ENCODE measurements at regions not wholly inside any gene's neighbourhood (a gene's known extent, or its start where the extent isn't known, plus 50 kb on each side); places are given as distances from the start of the nearest gene placed in this dataset.
A peak's percentile ranks its signal among the peaks of the same experiment; 100 is the strongest.
"Not testable (repeated sequence)": the region's sequence is repeated elsewhere in the genome, so short reads cannot be mapped to it uniquely, and the experiment has no call there.

DNA sequence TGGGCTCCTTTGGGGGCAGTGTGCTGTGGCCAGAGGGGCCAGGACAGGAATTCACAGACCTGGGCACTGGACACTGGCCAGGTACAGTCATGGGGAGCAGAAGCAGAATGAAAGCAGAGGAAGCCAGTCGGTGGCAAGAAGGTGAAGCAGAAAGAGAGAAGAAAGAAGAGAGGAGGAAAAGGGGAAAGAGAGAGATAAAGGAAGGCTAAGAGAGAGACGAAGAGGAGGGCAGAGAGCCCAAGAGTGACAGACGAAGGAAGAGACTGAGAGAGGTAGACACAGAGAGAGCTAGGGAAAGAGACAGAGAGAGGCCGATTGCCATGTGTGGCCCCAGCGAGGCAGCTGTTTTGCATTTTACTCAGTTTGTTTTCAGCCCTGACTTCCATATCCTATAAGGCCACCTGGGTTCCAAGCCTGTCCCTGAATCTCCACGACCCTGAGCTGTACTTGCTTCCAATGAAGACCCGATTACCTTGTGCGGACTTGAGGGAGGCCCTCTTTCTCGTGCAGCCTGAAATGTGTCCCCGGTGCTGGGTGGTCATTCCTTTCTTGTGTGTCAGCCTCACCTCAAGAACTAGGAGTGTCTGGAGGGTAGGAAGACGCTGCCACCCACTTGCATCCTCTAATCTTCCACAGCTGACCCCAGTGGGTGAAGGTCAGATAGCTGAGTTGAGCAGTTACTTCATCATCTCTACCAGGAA lies 73.9 kb downstream of the LSM3 start:
- no peak for DNase-seq (ENCODE audit: low read depth, low spot score)

GRCh38 chr3:14253022-14253706 lies 74.5 kb downstream of the LSM3 start:
- no peak for DNase-seq (ENCODE audit: low read depth, low spot score)

DNA sequence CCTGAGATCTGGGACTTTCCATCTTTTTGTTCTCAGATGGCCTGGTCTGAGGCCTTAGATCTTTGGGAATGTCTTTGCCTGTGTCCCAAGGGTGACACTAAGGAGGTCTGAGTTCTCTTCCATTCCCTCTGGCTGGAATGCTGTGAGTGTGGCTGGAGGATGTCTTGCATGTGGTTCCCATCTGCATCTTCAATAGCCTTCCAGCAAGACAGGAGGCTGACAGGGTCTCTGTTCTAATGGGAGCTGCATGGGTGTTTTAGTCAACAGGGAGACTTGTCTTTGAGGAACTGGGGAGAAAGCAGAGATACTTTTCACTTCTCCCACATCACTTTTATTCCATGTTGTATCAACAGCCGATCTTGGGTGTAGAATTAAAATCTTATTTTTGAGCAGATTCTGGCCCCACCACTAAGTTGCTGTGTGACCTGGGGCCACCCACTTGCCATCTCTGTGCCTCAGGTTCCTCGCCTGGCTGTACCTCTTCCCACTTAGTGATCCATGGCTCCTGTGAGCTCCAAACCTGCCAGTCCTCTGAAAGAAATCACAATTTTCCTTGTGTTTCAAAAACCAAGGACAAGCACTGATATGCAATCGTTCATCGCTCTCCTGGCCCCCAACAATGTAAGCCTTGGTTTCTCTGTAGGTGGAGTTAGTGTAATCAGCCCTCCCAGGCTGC lies 75.2 kb downstream of the LSM3 start:
- no peak for DNase-seq (ENCODE audit: low read depth, low spot score)

DNA sequence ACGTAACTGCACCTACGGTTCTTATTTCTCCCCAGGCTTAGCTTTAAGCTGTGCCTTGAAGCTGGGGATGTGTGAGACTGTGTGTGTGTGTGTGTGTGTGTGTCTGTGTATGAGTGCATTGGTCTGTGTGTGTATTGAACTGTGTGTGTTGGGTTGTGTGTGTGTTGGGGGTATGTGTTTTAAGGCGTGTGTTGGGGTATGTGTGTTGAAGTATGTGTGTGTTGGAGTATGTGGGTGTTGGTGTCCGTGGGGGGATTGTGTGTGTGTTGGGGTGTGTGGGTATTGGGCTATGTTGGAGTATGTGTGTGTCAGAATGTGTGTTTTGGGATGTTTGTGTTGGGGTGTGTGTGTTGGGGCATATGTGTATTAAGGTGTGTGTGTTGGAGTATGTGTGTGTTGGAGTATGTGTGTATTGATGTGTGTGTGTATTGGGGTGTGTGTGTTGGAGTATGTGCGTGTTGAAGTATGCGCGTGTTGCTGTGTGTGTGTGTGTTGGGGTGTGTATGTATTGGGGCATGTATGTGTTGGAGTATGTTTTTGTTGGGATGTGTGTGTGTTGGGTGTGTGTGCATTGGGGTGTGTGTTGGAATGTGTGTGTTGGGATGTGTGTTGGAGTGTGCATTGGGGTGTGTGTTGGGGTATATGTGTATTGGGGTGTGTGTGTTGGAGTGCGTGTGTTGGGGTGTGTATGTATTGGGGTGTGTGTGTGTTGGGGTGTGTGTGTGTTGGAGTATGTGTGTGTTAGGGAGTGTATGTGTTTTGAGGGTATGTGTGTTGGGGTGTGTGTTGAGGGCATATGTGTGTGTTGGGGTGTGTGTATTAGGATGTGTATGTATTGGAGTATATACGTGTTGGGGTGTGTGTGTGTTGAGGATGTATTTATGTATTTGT lies 76.4 kb downstream of the LSM3 start:
- DNase-seq (ENCODE audit: low read depth, low spot score), result no peak

GRCh38 chr3:14256046-14256445 lies 77.4 kb downstream of the LSM3 start:
- no peak for DNase-seq (ENCODE audit: low read depth, low spot score)

GRCh38 chr3:14256561-14257342 lies 78.1 kb downstream of the LSM3 start:
- DNase-seq (ENCODE audit: low read depth, low spot score), result no peak

DNA sequence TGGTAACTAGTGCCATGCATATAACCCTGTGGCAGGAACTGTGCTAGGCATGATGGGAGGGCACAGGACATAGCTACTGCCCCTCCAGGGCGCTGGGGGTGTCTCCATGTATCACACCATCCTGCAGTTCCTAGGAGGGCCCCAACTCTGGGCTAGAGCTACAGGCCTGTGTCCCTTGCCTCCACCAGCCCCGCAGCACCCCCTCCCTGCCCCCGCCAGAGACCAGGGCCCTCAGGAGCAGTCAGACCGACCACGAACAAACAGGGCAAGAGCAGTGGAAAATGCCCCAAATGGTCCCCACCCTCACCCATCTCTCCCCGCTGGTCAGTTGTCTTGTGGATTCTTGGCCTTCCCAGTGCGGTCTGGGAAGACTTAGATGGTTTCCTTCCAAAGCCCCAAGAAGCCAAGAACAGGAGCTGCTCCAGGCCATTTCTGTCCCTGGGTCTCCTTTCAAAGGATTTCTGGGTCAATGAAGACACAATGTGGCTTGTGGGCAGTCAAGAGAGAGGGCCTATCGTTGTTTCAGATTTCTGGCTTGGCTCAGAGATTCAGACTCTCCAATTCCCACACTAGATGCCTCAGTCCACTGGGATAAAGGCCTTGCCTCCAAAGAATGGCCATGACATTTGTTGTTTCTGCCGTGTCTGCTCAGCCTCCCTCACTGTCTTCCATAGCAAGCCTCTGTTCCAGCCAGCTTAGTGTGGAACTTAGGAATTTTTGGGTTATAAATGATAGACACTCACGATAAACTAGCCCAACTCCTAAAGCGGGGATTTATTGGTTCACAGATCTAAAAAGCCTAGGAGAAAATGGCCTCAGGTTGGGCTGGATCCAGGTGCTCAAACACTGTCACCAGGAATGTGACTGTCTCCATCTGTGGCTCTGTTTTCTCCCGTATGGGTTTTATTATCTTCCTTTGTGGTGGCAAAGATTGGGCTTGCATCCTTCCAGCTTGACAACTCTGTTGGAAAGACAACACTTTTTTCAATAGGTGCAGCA lies 80.6 kb downstream of the LSM3 start:
- DNase-seq (ENCODE audit: low read depth, low spot score), result no peak

- no peak for DNase-seq (ENCODE audit: low read depth, low spot score)
These were observed 81.8 kb downstream of the LSM3 start for GRCh38 chr3:14260463-14260862.

GRCh38 chr3:14261229-14261628 lies 82.6 kb downstream of the LSM3 start:
- DNase-seq (ENCODE audit: low read depth, low spot score), result peak; percentile 50

- no peak for DNase-seq (ENCODE audit: low read depth, low spot score)
These were observed 83.6 kb downstream of the LSM3 start for GRCh38 chr3:14262212-14262611.

- DNase-seq (ENCODE audit: low read depth, low spot score), result no peak
These were observed 84.2 kb downstream of the LSM3 start for GRCh38 chr3:14262867-14263266.

GRCh38 chr3:14263317-14264005 lies 84.8 kb downstream of the LSM3 start:
- no peak for DNase-seq (ENCODE audit: low read depth, low spot score)

- DNase-seq (ENCODE audit: low read depth, low spot score), result no peak
These were observed 86.8 kb downstream of the LSM3 start for GRCh38 chr3:14265246-14265962.

DNA sequence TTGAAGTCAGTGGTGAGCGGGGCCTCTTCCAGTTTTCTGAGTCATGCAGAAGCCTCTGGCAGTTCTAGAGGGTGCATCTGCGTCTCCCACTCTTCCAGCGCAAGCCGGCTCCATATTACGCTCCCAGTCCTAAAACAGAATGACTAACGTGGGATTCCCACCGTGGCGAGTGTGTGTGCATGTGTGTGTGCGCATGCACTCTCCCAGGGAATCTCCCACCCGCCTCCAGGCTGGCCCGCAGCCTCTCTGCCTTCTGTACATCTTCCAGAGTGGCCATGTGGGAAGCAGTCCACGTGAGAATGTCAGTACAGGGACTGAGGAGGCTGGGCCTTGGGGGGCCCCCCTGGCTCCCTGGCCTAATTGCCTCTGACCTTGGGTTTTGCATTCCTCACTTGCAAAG lies 87.7 kb downstream of the LSM3 start:
- DNase-seq (ENCODE audit: low read depth, low spot score), result no peak

DNA sequence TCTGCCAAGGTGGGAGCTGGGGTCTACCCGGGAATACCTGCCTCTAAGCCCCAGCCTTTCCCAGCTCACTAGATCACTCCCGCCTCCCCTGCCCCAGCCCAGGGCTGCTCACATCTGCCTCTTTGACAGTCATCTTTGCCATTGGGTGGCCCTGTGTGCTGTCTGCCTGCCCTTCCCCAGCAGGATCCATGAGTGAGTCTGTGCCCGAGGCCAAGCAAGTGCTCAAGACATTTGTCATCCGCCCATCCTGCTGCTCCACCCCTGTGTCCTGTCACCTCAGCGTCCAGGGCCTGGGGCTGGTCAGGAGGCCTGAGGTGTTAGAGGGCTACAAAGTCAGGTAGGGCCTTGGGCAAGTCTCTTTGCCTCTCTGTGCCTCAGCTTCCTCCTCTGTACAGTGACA lies 89.4 kb downstream of the LSM3 start:
- no peak for DNase-seq (ENCODE audit: low read depth, low spot score)

DNA sequence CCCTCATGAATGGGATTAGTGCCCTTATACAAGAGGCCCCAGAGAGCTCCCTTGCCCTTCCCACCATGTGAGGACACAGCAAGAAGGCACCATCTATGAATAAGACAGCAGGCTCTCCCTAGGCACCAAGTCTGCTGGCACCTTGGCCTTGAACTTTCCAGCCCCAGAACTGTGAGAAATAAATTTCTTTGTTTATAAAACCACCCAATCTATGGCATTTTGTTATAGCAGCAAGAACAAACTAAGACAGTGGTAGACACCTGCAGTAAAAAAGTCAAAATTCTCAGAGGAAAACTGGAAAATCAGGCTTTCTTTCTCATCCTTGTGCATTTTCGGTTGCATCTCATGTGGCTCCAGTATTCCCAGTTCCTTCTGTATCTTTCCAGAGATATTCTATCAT lies 90.3 kb downstream of the LSM3 start:
- DNase-seq (ENCODE audit: low read depth, low spot score), result no peak

DNA sequence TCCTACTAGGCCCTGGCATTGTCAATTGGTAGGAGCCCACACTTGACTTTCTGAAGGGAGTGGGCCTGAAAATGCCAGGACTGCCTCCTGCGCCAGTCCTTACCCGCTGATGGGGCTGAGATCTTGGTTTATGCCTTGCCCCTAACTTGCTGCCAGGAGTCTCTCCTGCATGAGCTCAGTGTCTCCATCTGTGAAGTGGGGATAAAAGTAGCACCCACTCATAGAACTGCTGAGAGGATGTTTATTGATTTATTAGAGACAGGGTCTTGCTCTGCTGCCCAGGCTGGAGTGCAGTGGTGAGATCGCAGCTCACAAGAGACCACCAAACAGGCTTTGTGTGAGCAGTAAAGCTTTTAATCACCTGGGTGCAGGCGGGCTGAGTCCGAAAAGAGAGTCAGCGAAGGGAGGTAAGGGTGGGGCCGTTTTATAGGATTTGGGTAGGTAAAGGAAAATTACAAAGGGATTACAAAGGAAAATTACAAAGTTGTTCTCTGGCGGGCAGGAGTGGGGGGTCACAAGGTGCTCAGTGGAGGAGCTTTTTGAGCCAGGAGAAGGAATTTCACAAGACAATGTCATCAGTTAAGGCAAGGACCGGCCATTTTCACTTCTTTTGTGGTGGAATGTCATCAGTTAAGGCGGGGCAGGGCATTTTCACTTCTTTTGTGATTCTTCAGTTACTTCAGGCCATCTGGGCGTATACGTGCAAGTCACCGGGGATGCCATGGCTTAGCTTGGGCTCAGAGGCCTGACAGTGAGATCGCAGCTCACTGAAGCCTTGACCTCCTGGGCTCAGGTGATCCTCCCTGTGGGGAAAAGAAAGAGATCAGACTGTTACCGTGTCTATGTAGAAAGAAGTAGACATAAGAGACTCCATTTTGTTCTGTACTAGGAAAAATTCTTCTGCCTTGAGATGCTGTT lies 93.7 kb downstream of the LSM3 start:
- DNase-seq (ENCODE audit: low read depth, low spot score), result not testable (repeated sequence)

Measured in smooth muscle cell of the brain vasculature (primary cell).